ENCODE measurements at regions not wholly inside any gene's neighbourhood (a gene's known extent, or its start where the extent isn't known, plus 50 kb on each side); places are given as distances from the start of the nearest gene placed in this dataset.

DNA sequence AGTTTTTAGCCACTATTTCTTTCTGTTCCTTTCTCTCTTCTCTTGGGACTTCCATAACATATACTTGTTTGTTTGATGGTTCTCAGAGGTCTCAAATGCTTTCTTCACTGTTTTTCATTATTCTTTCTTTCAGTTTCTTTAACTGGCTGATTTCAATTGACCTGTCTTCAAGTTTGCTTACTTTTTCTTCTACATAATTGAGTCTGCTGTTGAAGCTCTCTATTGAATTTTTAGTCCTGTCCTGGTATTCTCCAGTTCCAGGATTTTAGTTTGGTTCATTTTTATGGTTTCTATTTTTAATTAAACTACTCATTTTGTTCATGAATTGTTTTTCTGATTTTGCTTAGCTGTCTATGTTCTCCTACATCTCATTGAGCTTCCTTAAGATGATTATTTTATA is 1305.3 kb upstream of the CELF2 start:
- ChIA-PET CTCF (no interaction called here), RAD21 (ENCODE audit: low non-redundant PET in 1 of 2, low total read pairs in 2 of 2, uncharacterized antibody in 2 of 2, unreplicated experiment in 2 of 2) (no interaction called here), POLR2A (no interaction called here)
- H2AFZ ChIP-seq (ENCODE audit: low read depth, low read length, poor library complexity, severe bottlenecking) = no peak overlapping the region
- H3K9me2 ChIP-seq (ENCODE audit: insufficient read depth) = no peaks in the 10 kb centered on the region
- no peaks in the 10 kb centered on the region for H3K4me1 ChIP-seq (ENCODE audit: control insufficient read depth in 1 of 2, insufficient read depth in 2 of 2, low read length in 2 of 2)
- no peak for DNase-seq (ENCODE audit: low read depth, low spot score)
- H3K36me3 ChIP-seq (ENCODE audit: control insufficient read depth in 1 of 2, insufficient read depth in 2 of 2, low read length in 2 of 2) = no peaks in the 10 kb centered on the region
- H4K20me1 ChIP-seq (ENCODE audit: insufficient read depth) = no peaks in the 10 kb centered on the region
- no peak overlapping the region for H3K9ac ChIP-seq (ENCODE audit: low read length)
- no peak overlapping the region for H3K4me3 ChIP-seq (replicated peaks in 1 of 2; ENCODE audit: low read depth in 1 of 2, low read length in 2 of 2)
- BruUV-seq (replicated peaks) = no TSS peak
- peaks cover 12 to 26% of the 10 kb centered on the region in 2 experiments; a peak in 3 of 4 replicates for H3K9me3 ChIP-seq (ENCODE audit: control insufficient read depth in 1 of 2, insufficient read depth in 1 of 2, low read depth in 1 of 2, low read length in 2 of 2)
- no peaks in the 10 kb centered on the region for H3K79me2 ChIP-seq (ENCODE audit: insufficient read depth, low read length)
- intact Hi-C loops (cut with micrococcal nuclease) = no loop called here
- no peak overlapping the region for H3K4me2 ChIP-seq (ENCODE audit: low read length)
- no peak for ATAC-seq
- no peaks in the 10 kb centered on the region for H3K27me3 ChIP-seq (ENCODE audit: insufficient read depth, low read length)
- no peak overlapping the region for H3K27ac ChIP-seq (ENCODE audit: low read depth, low read length)
- TF ChIP-seq ELF1 (IDR thresholded peaks at IDR 0.05; ENCODE audit: borderline replicate concordance, low read depth) (no peak), ZNF274 (IDR thresholded peaks at IDR 0.05; ENCODE audit: low read depth, low read length) (no peak), YY1 (IDR thresholded peaks at IDR 0.05; ENCODE audit: extremely low read depth, insufficient replicate concordance, low read depth, low read length) (no peak), POLR2A (IDR thresholded peaks at IDR 0.05; ENCODE audit: borderline replicate concordance, extremely low read depth, insufficient read depth, insufficient read length) (no peak), CTCF (IDR thresholded peaks at IDR 0.05 in 2 of 3, conservative IDR thresholded peaks at IDR 0.05 in 1 of 3; ENCODE audit: borderline replicate concordance in 1 of 3, insufficient read depth in 1 of 3, low read depth in 2 of 3, low read length in 2 of 3) (no peak), SRF (IDR thresholded peaks at IDR 0.05; ENCODE audit: low read depth) (no peak)

GRCh38 chr10:9719246-9719645 is 1298.4 kb upstream of the CELF2 start:
- RAD21 ChIA-PET (ENCODE audit: low non-redundant PET in 1 of 2, low total read pairs in 2 of 2, uncharacterized antibody in 2 of 2, unreplicated experiment in 2 of 2) = no interaction called here

More at GRCh38 chr10:9719246-9719645, 1298.4 kb upstream of the CELF2 start:
- no peak overlapping the region for H2AFZ ChIP-seq (ENCODE audit: low read depth, low read length, poor library complexity, severe bottlenecking)
- ChIA-PET CTCF (no interaction called here), POLR2A (no interaction called here)
- TF ChIP-seq POLR2AphosphoS5 (IDR thresholded peaks at IDR 0.05; ENCODE audit: low read depth, low read length) = no peak
- no peak for TF ChIP-seq ZNF274 (IDR thresholded peaks at IDR 0.05; ENCODE audit: low read depth, low read length)
- TF ChIP-seq, protein P1, sequence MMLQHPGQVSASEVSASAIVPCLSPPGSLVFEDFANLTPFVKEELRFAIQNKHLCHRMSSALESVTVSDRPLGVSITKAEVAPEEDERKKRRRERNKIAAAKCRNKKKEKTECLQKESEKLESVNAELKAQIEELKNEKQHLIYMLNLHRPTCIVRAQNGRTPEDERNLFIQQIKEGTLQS (IDR thresholded peaks at IDR 0.05) = no peak
- intact Hi-C loops (cut with micrococcal nuclease) = no loop called here
- H3K27me3 ChIP-seq (ENCODE audit: insufficient read depth, low read length) = no peaks in the 10 kb centered on the region
- ATAC-seq (no peak), DNase-seq (ENCODE audit: low read depth, low spot score) (no peak)
- H3K79me2 ChIP-seq (ENCODE audit: insufficient read depth, low read length) = no peaks in the 10 kb centered on the region
- H3K9me2 ChIP-seq (ENCODE audit: insufficient read depth) = no peaks in the 10 kb centered on the region
- no peak overlapping the region for H3K4me2 ChIP-seq (ENCODE audit: low read length)
- H4K20me1 ChIP-seq (ENCODE audit: insufficient read depth) = no peaks in the 10 kb centered on the region
- no peak overlapping the region for H3K27ac ChIP-seq (ENCODE audit: low read depth, low read length)
- no peaks in the 10 kb centered on the region for H3K36me3 ChIP-seq (ENCODE audit: control insufficient read depth in 1 of 2, insufficient read depth in 2 of 2, low read length in 2 of 2)
- BruUV-seq (replicated peaks) = no TSS peak
- no peak overlapping the region for H3K4me3 ChIP-seq (replicated peaks in 1 of 2; ENCODE audit: low read depth in 1 of 2, low read length in 2 of 2)
- no peak overlapping the region for H3K9ac ChIP-seq (ENCODE audit: low read length)
- no peaks in the 10 kb centered on the region for H3K4me1 ChIP-seq (ENCODE audit: control insufficient read depth in 1 of 2, insufficient read depth in 2 of 2, low read length in 2 of 2)
- H3K9me3 ChIP-seq (ENCODE audit: control insufficient read depth in 1 of 2, insufficient read depth in 1 of 2, low read depth in 1 of 2, low read length in 2 of 2) = peaks cover 5 to 14% of the 10 kb centered on the region in 2 experiments; a peak in 3 of 4 replicates

All from HCT116 (cell line).